GM12878 (cell line): ENCODE measurements at regions not wholly inside any gene's neighbourhood (a gene's known extent, or its start where the extent isn't known, plus 50 kb on each side); places are given as distances from the start of the nearest gene placed in this dataset.

Experiments used
- ATAC-seq: fragments of 200-7000 bp; cut with Tn5 transposase; 3 replicates; pipeline ENCODE4 v1.9.1; 2020; ENCODE audit warnings: mild to moderate bottlenecking, moderate library complexity
- BruUV-seq: library from RNA; stranded (reverse); fragments of 400-500 nt; replicated peaks from 2 replicates; lab custom pipeline; 2021; lab: Mats Ljungman, UMichigan
- CTCF ChIA-PET: fragments of 300-600 bp; sonication (Branson Sonifier 250); formaldehyde crosslinking; extraction: SDS; loops from one replicate; lab custom pipeline; 2021; ENCODE audit warnings: inconsistent platforms; lab: Yijun Ruan, JAX
- POLR2A ChIA-PET: fragments of 350-600 bp; formaldehyde crosslinking; extraction: SDS; loops from one replicate; lab custom pipeline; 2021; ENCODE audit warnings: inconsistent platforms; lab: Charles Lee
- RAD21 ChIA-PET: fragments of 300-600 bp; sonication (Branson Sonifier 250); formaldehyde crosslinking; loops from one replicate; lab custom pipeline; 2023; ENCODE audit warnings: antibody characterized with exemption; ENCODE audit not compliant: unreplicated experiment; lab: Charles Lee
- SMC1A ChIA-PET: fragments of 300-600 bp; sonication (Branson Sonifier 250); formaldehyde crosslinking; loops from one replicate; lab custom pipeline; 2023; ENCODE audit not compliant: unreplicated experiment, uncharacterized antibody; lab: Charles Lee
- DNase-seq: peaks from one replicate; pipeline ENCODE4 v3.0.0-alpha.2; 2011; ENCODE audit warnings: low read depth, low spot score
- FAIRE-seq: peaks from 3 replicates; lab custom pipeline; 2011; peaks lifted over from hg19 to GRCh38; lab: Jason Lieb, UNC
- H2AFZ ChIP-seq: 2 replicates; pipeline ENCODE4 v1.6.0; 2011; ENCODE audit warnings: low read depth, low read length, control low read depth; ENCODE audit not compliant: control insufficient read depth
- H3K27ac ChIP-seq: 2 replicates; pipeline ENCODE4 v1.5.1; 2011; ENCODE audit warnings: control low read depth; ENCODE audit not compliant: control insufficient read depth, insufficient read depth
- H3K27me3 ChIP-seq, 2 experiments: replicated peaks in 1 of 2; 2 replicates each; pipeline versions ENCODE4 v1.6.0 to v1.6.1; 2011; ENCODE audit warnings: low read length in 1 of 2; ENCODE audit not compliant: control insufficient read depth in 2 of 2, insufficient read depth in 2 of 2
- H3K36me3 ChIP-seq, 2 experiments: 2 replicates each; pipeline ENCODE4 v1.5.1; 2011; ENCODE audit warnings: low read length in 1 of 2; ENCODE audit not compliant: control insufficient read depth in 2 of 2, insufficient read depth in 2 of 2
- H3K4me1 ChIP-seq: 2 replicates; pipeline ENCODE4 v1.6.1; 2011; ENCODE audit warnings: mild to moderate bottlenecking, low read length, moderate library complexity, mixed read lengths; ENCODE audit not compliant: control insufficient read depth, insufficient read depth
- H3K4me2 ChIP-seq: 2 replicates; pipeline ENCODE4 v1.6.0; 2011; ENCODE audit warnings: control low read depth; ENCODE audit not compliant: control insufficient read depth, insufficient read depth
- H3K4me3 ChIP-seq: fragments of 200-600 bp; sonication (generic); 2 replicates; pipeline ENCODE4 v1.5.1; 2016
- H3K79me2 ChIP-seq: 2 replicates; pipeline ENCODE4 v1.6.0; 2011; ENCODE audit warnings: low read length; ENCODE audit not compliant: control insufficient read depth, insufficient read depth
- H3K9ac ChIP-seq: 2 replicates; pipeline ENCODE4 v1.8.0; 2011; ENCODE audit warnings: low read length, control low read depth, mixed read lengths; ENCODE audit not compliant: control insufficient read depth, insufficient read depth
- H3K9me3 ChIP-seq: replicated peaks from 3 replicates; pipeline ENCODE4 v1.5.1; 2011; ENCODE audit warnings: mild to moderate bottlenecking, low read length; ENCODE audit not compliant: control insufficient read depth, insufficient read depth
- H4K20me1 ChIP-seq: 2 replicates; pipeline ENCODE4 v1.6.0; 2011; ENCODE audit not compliant: control insufficient read depth, insufficient read depth
- BMI1 ChIP-seq: fragments of 450-650 bp; IDR thresholded peaks from 2 replicates; pipeline ENCODE4 v1.6.1; 2016; ENCODE audit warnings: mild to moderate bottlenecking, moderate library complexity, borderline replicate concordance
- JUND ChIP-seq: IDR thresholded peaks from 2 replicates; pipeline ENCODE4 v1.6.1; 2012; ENCODE audit warnings: low read depth, mild to moderate bottlenecking, low read length, improper control_type of control experiment, moderate library complexity
- POLR2AphosphoS5 ChIP-seq: IDR thresholded peaks from 2 replicates; pipeline ENCODE4 v1.6.1; 2011; ENCODE audit warnings: mild to moderate bottlenecking, low read length, inconsistent platforms
- TBL1XR1 ChIP-seq: IDR thresholded peaks from 2 replicates; pipeline ENCODE4 v1.6.1; 2012; ENCODE audit warnings: low read depth, low read length, improper control_type of control experiment
- USF1 ChIP-seq: IDR thresholded peaks from 2 replicates; pipeline ENCODE4 v1.6.1; 2011; ENCODE audit warnings: borderline replicate concordance, low read depth, mild to moderate bottlenecking, moderate library complexity, mixed read lengths, low read length; ENCODE audit not compliant: insufficient read depth; ENCODE audit errors: extremely low read length
- USF2 ChIP-seq: IDR thresholded peaks from 2 replicates; pipeline ENCODE4 v1.6.1; 2011; ENCODE audit warnings: low read depth, low read length, improper control_type of control experiment, borderline replicate concordance
- ZBTB40 ChIP-seq: fragments of 450-650 bp; IDR thresholded peaks from 2 replicates; pipeline ENCODE4 v1.6.1; 2016; ENCODE audit warnings: mild to moderate bottlenecking, moderate library complexity, borderline replicate concordance
- WGBS: methylation state at CpG from one replicate; pipeline ENCODE4 v1.1.6; 2016; ENCODE audit warnings: low lambda C conversion rate; ENCODE audit not compliant: insufficient replicate concordance, insufficient coverage; ENCODE audit errors: missing lambda C conversion rate; 5-methylcytosine and 5-hydroxymethylcytosine counted together
- in situ Hi-C: fragments of 300-500 bp; cut with MboI; formaldehyde crosslinking; loops from 9 replicates; pipeline ENCODE4 v1.14.3; 2018; ENCODE audit warnings: mixed read lengths
- intact Hi-C: fragments of 100-400 bp; cut with micrococcal nuclease; formaldehyde crosslinking; loops from one replicate; pipeline ENCODE4 v1.14.2; 2022; ENCODE audit not compliant: unreplicated experiment

- no peak for TF ChIP-seq USF1
- TF ChIP-seq JUND = no peak
- no peak for TF ChIP-seq TBL1XR1
Observed at GRCh38 chr5:124349931-124350330, 396.5 kb downstream of the ZNF608 start (continued).

GRCh38 chr5:124343451-124343867, 403.0 kb downstream of the ZNF608 start:
- in situ Hi-C loops = no loop called here
- ChIA-PET POLR2A (no interaction called here), CTCF (no interaction called here), RAD21 (no interaction called here), SMC1A (no interaction called here)
- H3K27ac ChIP-seq = no peak overlapping the region
- H4K20me1 ChIP-seq = no peaks in the 10 kb centered on the region
- no peaks in the 10 kb centered on the region for H3K4me1 ChIP-seq
- H2AFZ ChIP-seq = no peak overlapping the region
- no peak for DNase-seq
- no peaks in the 10 kb centered on the region for H3K79me2 ChIP-seq
- no peaks in the 10 kb centered on the region for H3K27me3 ChIP-seq
- intact Hi-C loops = no loop called here
- TF ChIP-seq BMI1 (no peak), ZBTB40 (no peak), USF2 (no peak), POLR2AphosphoS5 (no peak)
- H3K36me3 ChIP-seq = no peaks in the 10 kb centered on the region
- no TSS peak for BruUV-seq
- peak; percentile 27 for ATAC-seq
- H3K4me2 ChIP-seq = no peak overlapping the region
- H3K4me3 ChIP-seq = no peak overlapping the region
- WGBS = 52% methylated on average over 5 of the region's 5 CpGs
- FAIRE-seq = no peak
- H3K9ac ChIP-seq = no peak overlapping the region
- H3K9me3 ChIP-seq = no peaks in the 10 kb centered on the region
